ENCODE measurements at regions not wholly inside any gene's neighbourhood (a gene's known extent, or its start where the extent isn't known, plus 50 kb on each side); places are given as distances from the start of the nearest gene placed in this dataset.

GRCh38 chr13:107413005-107413404 is 802.3 kb downstream of the LIG4 start:
- H3K4me3 ChIP-seq (replicated peaks; ENCODE audit: low read depth, low read length) = no peak overlapping the region
- TF ChIP-seq CTCF (IDR thresholded peaks at IDR 0.05; ENCODE audit: low read depth, low read length, missing control alignments) = no peak
- no peak for DNase-seq (ENCODE audit: extremely low read depth, low read depth)

- no peak for DNase-seq (ENCODE audit: extremely low read depth, low read depth)
- no peak overlapping the region for H3K4me3 ChIP-seq (replicated peaks; ENCODE audit: low read depth, low read length)
- no peak for TF ChIP-seq CTCF (IDR thresholded peaks at IDR 0.05; ENCODE audit: low read depth, low read length, missing control alignments)
Observed at GRCh38 chr13:107407074-107407473, 808.3 kb downstream of the LIG4 start.

- H3K4me3 ChIP-seq (replicated peaks; ENCODE audit: low read depth, low read length) = no peak overlapping the region
- TF ChIP-seq CTCF (IDR thresholded peaks at IDR 0.05; ENCODE audit: low read depth, low read length, missing control alignments) = no peak
- DNase-seq (ENCODE audit: extremely low read depth, low read depth) = no peak
Observed at GRCh38 chr13:107395927-107396662, 819.2 kb downstream of the LIG4 start.

GRCh38 chr13:107392205-107392604 is 823.1 kb downstream of the LIG4 start:
- DNase-seq (ENCODE audit: extremely low read depth, low read depth) = no peak
- no peak overlapping the region for H3K4me3 ChIP-seq (replicated peaks; ENCODE audit: low read depth, low read length)
- no peak for TF ChIP-seq CTCF (IDR thresholded peaks at IDR 0.05; ENCODE audit: low read depth, low read length, missing control alignments)

- no peak for DNase-seq (ENCODE audit: extremely low read depth, low read depth)
- TF ChIP-seq CTCF (IDR thresholded peaks at IDR 0.05; ENCODE audit: low read depth, low read length, missing control alignments) = no peak
- H3K4me3 ChIP-seq (replicated peaks; ENCODE audit: low read depth, low read length) = no peak overlapping the region
Observed at GRCh38 chr13:107387525-107387924, 819.6 kb upstream of the ARGLU1 start.

- no peak overlapping the region for H3K4me3 ChIP-seq (replicated peaks; ENCODE audit: low read depth, low read length)
- no peak for TF ChIP-seq CTCF (IDR thresholded peaks at IDR 0.05; ENCODE audit: low read depth, low read length, missing control alignments)
- DNase-seq (ENCODE audit: extremely low read depth, low read depth) = no peak
Observed at GRCh38 chr13:107379407-107380155, 811.6 kb upstream of the ARGLU1 start.
